GM18507 (cell line): ENCODE measurements at regions not wholly inside any gene's neighbourhood (a gene's known extent, or its start where the extent isn't known, plus 50 kb on each side); places are given as distances from the start of the nearest gene placed in this dataset.
"Not testable (repeated sequence)": the region's sequence is repeated elsewhere in the genome, so short reads cannot be mapped to it uniquely, and the experiment has no call there.

ENCODE experiments used
- DNase-seq: peaks from one replicate; pipeline ENCODE4 v3.0.0; 2011; ENCODE audit warnings: low read depth; ENCODE audit not compliant: insufficient read length; ENCODE audit errors: extremely low spot score
- FAIRE-seq: peaks from 2 replicates; lab custom pipeline; 2011; peaks lifted over from hg19 to GRCh38; lab: Jason Lieb, UNC

GRCh38 chrX:137646472-137646871 lies 80.5 kb downstream of the ZIC3 start:
- DNase-seq = no peak
- no peak for FAIRE-seq

GRCh38 chrX:137651647-137652046 lies 85.7 kb downstream of the ZIC3 start:
- DNase-seq (no peak), FAIRE-seq (no peak)

GRCh38 chrX:137652086-137652485 lies 86.2 kb downstream of the ZIC3 start:
- FAIRE-seq (no peak), DNase-seq (no peak)

- no peak for DNase-seq
- no peak for FAIRE-seq
Observed at GRCh38 chrX:137654481-137654880, 88.6 kb downstream of the ZIC3 start.

GRCh38 chrX:137667776-137668175 lies 101.8 kb downstream of the ZIC3 start:
- no peak for FAIRE-seq
- DNase-seq = no peak

GRCh38 chrX:137684591-137684990 lies 118.7 kb downstream of the ZIC3 start:
- no peak for DNase-seq

GRCh38 chrX:137695417-137695816 lies 129.5 kb downstream of the ZIC3 start:
- DNase-seq = no peak

More at GRCh38 chrX:137684591-137684990, 118.7 kb downstream of the ZIC3 start:
- FAIRE-seq = no peak

GRCh38 chrX:137707348-137707747 lies 141.4 kb downstream of the ZIC3 start:
- no peak for FAIRE-seq
- no peak for DNase-seq

More at GRCh38 chrX:137695417-137695816, 129.5 kb downstream of the ZIC3 start:
- no peak for FAIRE-seq

GRCh38 chrX:137742846-137743245 lies 176.9 kb downstream of the ZIC3 start:
- FAIRE-seq (no peak), DNase-seq (no peak)

GRCh38 chrX:137743414-137743813 lies 177.5 kb downstream of the ZIC3 start:
- FAIRE-seq (no peak), DNase-seq (no peak)

- FAIRE-seq (no peak), DNase-seq (no peak)
Observed at GRCh38 chrX:137746289-137746688, 180.4 kb downstream of the ZIC3 start.

GRCh38 chrX:137747244-137748043 lies 181.5 kb downstream of the ZIC3 start:
- no peak for DNase-seq
- no peak for FAIRE-seq

GRCh38 chrX:137748827-137749226 lies 182.9 kb downstream of the ZIC3 start:
- DNase-seq = no peak
- no peak for FAIRE-seq

GRCh38 chrX:137749246-137749645 lies 183.3 kb downstream of the ZIC3 start:
- DNase-seq (no peak), FAIRE-seq (no peak)

- no peak for DNase-seq
- FAIRE-seq = no peak
Observed at GRCh38 chrX:137771537-137771936, 205.6 kb downstream of the ZIC3 start.

- FAIRE-seq = no peak
- no peak for DNase-seq
Observed at GRCh38 chrX:137792214-137792613, 226.3 kb downstream of the ZIC3 start.

GRCh38 chrX:137797926-137798325 lies 232.0 kb downstream of the ZIC3 start:
- FAIRE-seq, DNase-seq: not testable (repeated sequence)

- no peak for FAIRE-seq
- no peak for DNase-seq
Observed at GRCh38 chrX:137823257-137823656, 257.3 kb downstream of the ZIC3 start.

- no peak for FAIRE-seq
- no peak for DNase-seq
Observed at GRCh38 chrX:137847376-137847775, 281.4 kb downstream of the ZIC3 start.

GRCh38 chrX:137848266-137848905 lies 282.5 kb downstream of the ZIC3 start:
- FAIRE-seq (no peak), DNase-seq (no peak)

- FAIRE-seq (no peak), DNase-seq (no peak)
Observed at GRCh38 chrX:137852502-137852901, 286.6 kb downstream of the ZIC3 start.
